ENCODE measurements at regions not wholly inside any gene's neighbourhood (a gene's known extent, or its start where the extent isn't known, plus 50 kb on each side); places are given as distances from the start of the nearest gene placed in this dataset.

GRCh38 chr3:178480795-178481194 is 55.4 kb upstream of the KCNMB2 start:
- Histone ChIP-seq H3K9me3 (ENCODE audit: low read length) (no peaks in the 10 kb centered on the region), H3K4me3 (ENCODE audit: low read length) (no peak overlapping the region), H3K27me3 (ENCODE audit: insufficient read depth, low read depth, low read length) (no peaks in the 10 kb centered on the region), H3K9ac (ENCODE audit: low read length) (no peak overlapping the region), H3K36me3 (ENCODE audit: insufficient read depth, low read length) (no peaks in the 10 kb centered on the region), H3K4me2 (ENCODE audit: low read length) (no peak overlapping the region), H2AFZ (ENCODE audit: low read depth, low read length) (no peak overlapping the region), H3K79me2 (replicated peaks; ENCODE audit: insufficient read depth, low read length) (no peaks in the 10 kb centered on the region), H3F3A (ENCODE audit: insufficient read depth, low read length, poor library complexity, severe bottlenecking) (no peaks in the 10 kb centered on the region), H4K20me1 (ENCODE audit: insufficient read depth) (no peaks in the 10 kb centered on the region), H3K9me2 (ENCODE audit: insufficient read depth, low read length) (no peaks in the 10 kb centered on the region), H3K27ac (ENCODE audit: low read length) (no peak overlapping the region)
- TF ChIP-seq SMC3 (conservative IDR thresholded peaks at IDR 0.05; ENCODE audit: poor library complexity), result no peak
- TF ChIP-seq REST (IDR thresholded peaks at IDR 0.05; ENCODE audit: borderline replicate concordance), result no peak
- no peak for TF ChIP-seq MXI1 (conservative IDR thresholded peaks at IDR 0.05; ENCODE audit: poor library complexity, severe bottlenecking)
- TF ChIP-seq RAD21 (conservative IDR thresholded peaks at IDR 0.05), result no peak
- TF ChIP-seq CTCF (IDR thresholded peaks at IDR 0.05; ENCODE audit: poor library complexity, severe bottlenecking), result no peak
- TF ChIP-seq EZH2 (IDR thresholded peaks at IDR 0.05; ENCODE audit: borderline replicate concordance, insufficient read depth, low read length, poor library complexity, severe bottlenecking), result no peak
- no peak for TF ChIP-seq TAF1 (IDR thresholded peaks at IDR 0.05; ENCODE audit: low read depth)
- TF ChIP-seq EP300 (conservative IDR thresholded peaks at IDR 0.05; ENCODE audit: poor library complexity, severe bottlenecking), result no peak
- TF ChIP-seq POLR2AphosphoS5 (IDR thresholded peaks at IDR 0.05), result no peak

- TF ChIP-seq TAF1 (IDR thresholded peaks at IDR 0.05; ENCODE audit: low read depth) (no peak), EP300 (conservative IDR thresholded peaks at IDR 0.05; ENCODE audit: poor library complexity, severe bottlenecking) (no peak), EZH2 (IDR thresholded peaks at IDR 0.05; ENCODE audit: borderline replicate concordance, insufficient read depth, low read length, poor library complexity, severe bottlenecking) (no peak), POLR2AphosphoS5 (IDR thresholded peaks at IDR 0.05) (no peak), CTCF (IDR thresholded peaks at IDR 0.05; ENCODE audit: poor library complexity, severe bottlenecking) (no peak), RAD21 (conservative IDR thresholded peaks at IDR 0.05) (no peak), SMC3 (conservative IDR thresholded peaks at IDR 0.05; ENCODE audit: poor library complexity) (no peak), REST (IDR thresholded peaks at IDR 0.05; ENCODE audit: borderline replicate concordance) (no peak)
- Histone ChIP-seq H4K20me1 (ENCODE audit: insufficient read depth) (no peaks in the 10 kb centered on the region), H2AFZ (ENCODE audit: low read depth, low read length) (no peak overlapping the region), H3K79me2 (replicated peaks; ENCODE audit: insufficient read depth, low read length) (no peaks in the 10 kb centered on the region), H3F3A (ENCODE audit: insufficient read depth, low read length, poor library complexity, severe bottlenecking) (no peaks in the 10 kb centered on the region), H3K27ac (ENCODE audit: low read length) (no peak overlapping the region), H3K4me2 (ENCODE audit: low read length) (no peak overlapping the region), H3K9me3 (ENCODE audit: low read length) (no peaks in the 10 kb centered on the region), H3K9ac (ENCODE audit: low read length) (no peak overlapping the region), H3K36me3 (ENCODE audit: insufficient read depth, low read length) (no peaks in the 10 kb centered on the region), H3K4me3 (ENCODE audit: low read length) (no peak overlapping the region), H3K27me3 (ENCODE audit: insufficient read depth, low read depth, low read length) (no peaks in the 10 kb centered on the region), H3K9me2 (ENCODE audit: insufficient read depth, low read length) (no peaks in the 10 kb centered on the region)
Measured at GRCh38 chr3:178482981-178483380, 53.3 kb upstream of the KCNMB2 start.

All from neural cell (in vitro differentiated cells).